Fibroblast of pulmonary artery (primary cell): ENCODE measurements at regions not wholly inside any gene's neighbourhood (a gene's known extent, or its start where the extent isn't known, plus 50 kb on each side); places are given as distances from the start of the nearest gene placed in this dataset.

ENCODE experiments used
- DNase-seq: peaks from one replicate; pipeline ENCODE4 v3.0.0-alpha.2; 2010; ENCODE audit warnings: low read depth
- H3K4me3 ChIP-seq: replicated peaks from 2 replicates; pipeline ENCODE4 v1.5.1; 2011; ENCODE audit warnings: low read depth, mild to moderate bottlenecking, control low read depth, low read length, moderate library complexity
- TF ChIP-seq, protein P1 (sequence below): IDR thresholded peaks from 2 replicates; pipeline ENCODE4 v1.5.1; 2011; ENCODE audit warnings: mild to moderate bottlenecking, control low read depth, low read length, inconsistent platforms; ENCODE audit errors: missing control alignments

DNA sequence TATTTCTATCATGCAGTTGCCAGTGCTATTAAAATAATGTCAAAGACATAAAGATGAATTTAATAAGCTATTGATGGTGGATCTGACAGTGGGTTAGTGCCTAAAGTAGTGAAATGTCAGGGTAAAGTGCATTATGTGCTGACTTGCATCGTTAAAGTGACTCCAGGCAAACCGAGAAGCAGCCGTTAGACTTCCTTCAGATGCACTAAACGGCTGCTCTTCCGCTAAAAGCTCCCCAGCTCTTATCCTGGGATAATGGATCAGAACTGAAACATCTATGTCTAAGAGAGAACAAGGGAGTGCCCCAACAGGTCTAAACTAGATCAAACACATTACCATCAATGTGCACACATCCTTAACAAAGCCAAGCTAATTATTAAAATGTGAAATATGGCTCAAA lies 468.2 kb downstream of the NTRK2 start:
- TF ChIP-seq, protein P1, sequence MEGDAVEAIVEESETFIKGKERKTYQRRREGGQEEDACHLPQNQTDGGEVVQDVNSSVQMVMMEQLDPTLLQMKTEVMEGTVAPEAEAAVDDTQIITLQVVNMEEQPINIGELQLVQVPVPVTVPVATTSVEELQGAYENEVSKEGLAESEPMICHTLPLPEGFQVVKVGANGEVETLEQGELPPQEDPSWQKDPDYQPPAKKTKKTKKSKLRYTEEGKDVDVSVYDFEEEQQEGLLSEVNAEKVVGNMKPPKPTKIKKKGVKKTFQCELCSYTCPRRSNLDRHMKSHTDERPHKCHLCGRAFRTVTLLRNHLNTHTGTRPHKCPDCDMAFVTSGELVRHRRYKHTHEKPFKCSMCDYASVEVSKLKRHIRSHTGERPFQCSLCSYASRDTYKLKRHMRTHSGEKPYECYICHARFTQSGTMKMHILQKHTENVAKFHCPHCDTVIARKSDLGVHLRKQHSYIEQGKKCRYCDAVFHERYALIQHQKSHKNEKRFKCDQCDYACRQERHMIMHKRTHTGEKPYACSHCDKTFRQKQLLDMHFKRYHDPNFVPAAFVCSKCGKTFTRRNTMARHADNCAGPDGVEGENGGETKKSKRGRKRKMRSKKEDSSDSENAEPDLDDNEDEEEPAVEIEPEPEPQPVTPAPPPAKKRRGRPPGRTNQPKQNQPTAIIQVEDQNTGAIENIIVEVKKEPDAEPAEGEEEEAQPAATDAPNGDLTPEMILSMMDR = no peak
- no peak overlapping the region for H3K4me3 ChIP-seq
- DNase-seq = no peak

DNA sequence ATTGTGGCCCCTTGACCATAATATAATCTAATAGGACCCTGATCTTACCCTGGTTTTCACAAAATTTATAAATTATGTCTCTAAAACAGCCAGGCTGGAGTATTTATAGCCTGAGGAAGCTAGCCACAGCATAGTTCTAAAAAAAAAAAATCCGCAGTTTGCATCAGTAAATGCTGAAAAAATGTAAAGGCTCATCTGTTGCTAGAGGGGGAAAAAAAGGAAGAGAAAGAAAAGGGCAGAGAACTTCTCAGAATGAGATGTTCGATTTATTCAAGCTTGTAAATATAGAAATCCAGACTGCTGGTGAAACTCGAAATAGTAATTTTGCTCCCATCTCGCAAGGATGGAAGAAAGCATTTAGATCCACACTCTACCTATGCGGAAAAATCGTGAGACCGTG lies 467.5 kb downstream of the NTRK2 start:
- TF ChIP-seq, protein P1 = no peak
- no peak overlapping the region for H3K4me3 ChIP-seq
- no peak for DNase-seq

DNA sequence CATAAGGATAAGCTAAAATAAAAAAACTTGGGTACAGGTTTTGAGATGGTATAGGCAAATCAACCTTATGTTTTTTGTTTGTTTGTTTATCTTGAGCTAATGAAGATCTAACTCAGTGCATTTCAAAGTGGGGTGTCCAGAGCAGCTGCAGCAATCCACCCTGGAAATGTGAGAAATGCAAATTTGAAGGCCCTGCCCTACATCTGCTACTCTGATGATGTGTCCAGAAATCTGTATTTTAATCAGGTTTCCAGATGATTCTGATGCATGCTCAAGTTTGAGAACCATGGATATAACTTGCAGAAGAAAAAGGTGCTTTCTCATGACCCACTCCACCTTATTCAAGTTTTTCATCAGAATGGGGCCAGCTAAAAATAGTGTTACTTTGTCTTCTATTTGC lies 467.0 kb downstream of the NTRK2 start:
- no peak overlapping the region for H3K4me3 ChIP-seq
- no peak for DNase-seq
- TF ChIP-seq, protein P1 = no peak

DNA sequence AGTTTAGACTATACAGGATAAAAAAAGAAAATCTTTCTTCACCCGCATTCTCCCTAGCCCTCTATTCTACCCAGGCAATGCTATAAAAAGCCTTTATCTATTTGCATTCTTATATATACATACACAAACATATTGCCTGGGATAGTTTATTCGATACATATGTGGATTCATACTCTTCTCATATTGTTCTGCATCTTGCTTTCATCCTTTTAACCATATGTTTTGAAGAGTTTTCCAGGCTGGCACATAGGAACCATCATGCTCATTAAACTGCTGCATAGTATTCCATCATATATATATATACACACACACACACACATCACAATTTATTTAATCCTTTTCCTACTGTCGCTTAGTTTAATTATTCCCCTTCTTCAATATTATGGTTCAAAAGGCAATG lies 461.2 kb downstream of the NTRK2 start:
- TF ChIP-seq, protein P1 = no peak
- no peak overlapping the region for H3K4me3 ChIP-seq
- DNase-seq = no peak

DNA sequence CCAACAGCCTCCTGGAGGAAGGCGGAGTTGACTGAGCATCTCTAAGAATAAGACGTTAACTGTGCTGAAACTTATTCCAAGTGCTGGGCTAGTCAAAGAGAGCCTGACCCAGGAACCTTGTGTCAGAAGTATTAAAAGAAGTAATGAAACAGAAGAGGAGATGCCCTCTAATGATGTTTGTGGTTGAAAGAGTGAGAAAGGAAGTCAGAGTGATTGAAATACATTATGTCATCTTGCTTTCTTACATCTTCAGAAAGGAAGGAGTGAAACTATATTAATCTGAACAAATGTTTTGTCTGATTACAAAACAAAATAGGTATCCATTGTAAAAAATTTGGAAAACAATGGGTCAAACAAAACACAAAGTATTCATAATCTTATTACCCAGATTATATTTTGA lies 460.7 kb downstream of the NTRK2 start:
- no peak overlapping the region for H3K4me3 ChIP-seq
- TF ChIP-seq, protein P1 = no peak
- DNase-seq = no peak

DNA sequence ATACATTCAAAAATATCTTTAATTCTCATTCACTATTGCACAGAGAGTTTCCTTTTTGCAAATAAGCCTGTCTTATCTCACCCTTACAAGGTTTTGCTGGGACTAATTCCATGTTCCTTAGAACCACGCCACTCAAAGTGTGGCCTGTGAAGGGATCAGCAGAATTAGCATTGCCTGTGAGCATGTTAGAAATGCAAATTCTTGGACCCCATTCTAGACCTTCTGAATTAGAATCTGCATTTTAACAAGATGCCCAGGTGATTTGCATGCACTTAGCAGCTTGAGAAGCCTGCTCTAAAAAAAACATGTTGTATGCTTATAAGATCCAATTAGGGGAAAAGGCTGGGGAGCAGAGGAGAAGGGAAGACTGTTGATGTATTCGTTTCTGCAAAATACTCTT lies 460.0 kb downstream of the NTRK2 start:
- TF ChIP-seq, protein P1 = no peak
- H3K4me3 ChIP-seq = no peak overlapping the region
- no peak for DNase-seq

DNA sequence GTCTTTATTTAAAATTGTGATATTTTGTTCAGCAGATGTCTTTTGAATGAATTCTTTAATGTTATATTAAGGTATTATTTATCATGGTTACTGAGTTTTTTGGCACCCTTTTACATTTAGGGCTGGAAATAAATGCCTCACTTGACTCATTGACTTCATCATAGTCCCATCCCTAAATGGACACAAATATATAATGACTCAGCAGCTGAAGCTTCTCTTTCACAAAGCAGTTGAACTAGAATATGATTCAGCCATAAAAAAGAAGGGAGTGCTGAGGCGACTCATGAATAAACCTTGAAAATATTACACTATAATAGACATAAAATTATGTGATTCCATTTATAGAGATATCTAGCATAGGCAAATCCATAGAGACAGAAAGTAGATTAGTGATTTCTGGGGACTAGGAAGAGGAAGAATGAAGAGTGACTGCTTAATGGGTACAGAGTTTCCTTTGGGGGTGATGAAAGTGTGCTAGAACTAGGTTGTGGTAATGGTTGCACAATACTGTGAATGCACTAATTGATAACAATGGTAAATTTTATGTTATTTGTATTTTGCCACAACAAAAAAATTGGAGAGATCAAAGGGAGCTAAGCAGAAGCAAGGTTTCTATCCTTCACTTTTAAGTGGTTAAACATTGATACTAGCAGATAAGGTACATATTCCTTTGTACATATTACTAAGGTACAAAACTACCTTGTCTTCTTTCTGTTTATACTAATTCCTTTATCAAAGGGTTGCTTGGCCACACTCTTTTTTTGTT lies 449.6 kb downstream of the NTRK2 start:
- H3K4me3 ChIP-seq = no peak overlapping the region
- TF ChIP-seq, protein P1 = no peak
- DNase-seq = no peak
